Upper lobe of right lung (tissue), 1 donor: ENCODE measurements at regions not wholly inside any gene's neighbourhood (a gene's known extent, or its start where the extent isn't known, plus 50 kb on each side); places are given as distances from the start of the nearest gene placed in this dataset.

Experiments used
- ATAC-seq: fragments of 200-7000 bp; cut with Tn5 transposase; one replicate; pipeline ENCODE4 v1.9.1; 2020; ENCODE audit warnings: mild to moderate bottlenecking, moderate library complexity
- DNase-seq: peaks from one replicate; pipeline ENCODE4 v3.0.0-alpha.2; 2020
- H3K27ac ChIP-seq: fragments of 200-600 bp; one replicate; pipeline ENCODE4 v1.8.0; 2022
- H3K27me3 ChIP-seq: fragments of 200-600 bp; one replicate; pipeline ENCODE4 v1.8.0; 2022; ENCODE audit warnings: mild to moderate bottlenecking
- H3K36me3 ChIP-seq: fragments of 200-600 bp; one replicate; pipeline ENCODE4 v1.8.0; 2022
- H3K4me1 ChIP-seq: fragments of 200-600 bp; one replicate; pipeline ENCODE4 v1.8.0; 2022
- H3K4me3 ChIP-seq: fragments of 200-600 bp; one replicate; pipeline ENCODE4 v1.8.0; 2022; ENCODE audit warnings: mild to moderate bottlenecking
- H3K9me3 ChIP-seq: fragments of 200-600 bp; one replicate; pipeline ENCODE4 v1.8.0; 2022
- intact Hi-C: fragments of 100-400 bp; cut with DNase I; formaldehyde crosslinking; loops from one replicate; pipeline ENCODE4 v1.11.0; 2022
- TF ChIP-seq, protein P1 (sequence below): fragments of 200-600 bp; IDR thresholded peaks from one replicate; pipeline ENCODE4 v1.8.0; 2022; ENCODE audit warnings: antibody characterized with exemption
- donor health status: DM: no; HTN: yes; CAD: no; lungs with severe emphysema.

DNA sequence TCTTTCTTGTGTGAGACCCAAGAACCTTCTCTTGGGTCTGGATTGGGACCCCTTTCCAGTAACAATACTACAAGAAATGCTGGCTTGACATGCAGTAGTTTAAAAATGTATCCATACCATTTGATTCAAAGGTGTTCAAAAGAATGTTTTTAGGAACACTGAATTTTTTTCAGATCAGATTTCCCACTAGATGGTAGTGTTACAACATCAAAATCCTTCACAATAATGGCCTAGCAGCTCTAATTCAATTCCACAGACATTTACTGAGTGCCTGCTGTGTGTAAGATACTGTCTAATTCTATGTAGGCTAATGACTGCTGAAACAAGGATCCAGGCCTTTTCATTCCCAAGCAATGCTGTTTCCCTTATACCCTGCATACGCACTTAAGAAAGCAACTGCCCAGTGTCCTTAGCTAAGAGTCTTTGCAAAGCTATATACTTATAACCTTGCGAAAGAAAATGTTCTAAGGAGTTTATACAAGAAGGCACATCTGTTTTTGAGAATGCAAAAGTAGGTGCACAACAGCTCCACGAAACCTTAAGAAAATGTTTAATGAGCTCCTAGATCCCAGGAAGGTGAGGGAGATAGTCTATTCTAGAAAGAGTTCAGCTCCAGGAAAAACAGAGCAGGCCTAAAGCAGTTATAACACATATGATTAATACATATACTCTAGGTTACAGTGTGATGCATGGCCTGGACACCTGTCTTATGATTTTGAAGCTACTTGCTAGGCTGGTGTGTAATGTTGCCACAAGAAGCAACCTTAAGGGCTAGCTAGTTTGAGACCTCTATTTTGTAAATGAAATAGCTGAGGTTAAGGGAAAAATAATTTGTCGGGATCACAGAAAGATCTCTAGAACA, 50.9 kb upstream of the PKP2 start:
- TF ChIP-seq, protein P1, sequence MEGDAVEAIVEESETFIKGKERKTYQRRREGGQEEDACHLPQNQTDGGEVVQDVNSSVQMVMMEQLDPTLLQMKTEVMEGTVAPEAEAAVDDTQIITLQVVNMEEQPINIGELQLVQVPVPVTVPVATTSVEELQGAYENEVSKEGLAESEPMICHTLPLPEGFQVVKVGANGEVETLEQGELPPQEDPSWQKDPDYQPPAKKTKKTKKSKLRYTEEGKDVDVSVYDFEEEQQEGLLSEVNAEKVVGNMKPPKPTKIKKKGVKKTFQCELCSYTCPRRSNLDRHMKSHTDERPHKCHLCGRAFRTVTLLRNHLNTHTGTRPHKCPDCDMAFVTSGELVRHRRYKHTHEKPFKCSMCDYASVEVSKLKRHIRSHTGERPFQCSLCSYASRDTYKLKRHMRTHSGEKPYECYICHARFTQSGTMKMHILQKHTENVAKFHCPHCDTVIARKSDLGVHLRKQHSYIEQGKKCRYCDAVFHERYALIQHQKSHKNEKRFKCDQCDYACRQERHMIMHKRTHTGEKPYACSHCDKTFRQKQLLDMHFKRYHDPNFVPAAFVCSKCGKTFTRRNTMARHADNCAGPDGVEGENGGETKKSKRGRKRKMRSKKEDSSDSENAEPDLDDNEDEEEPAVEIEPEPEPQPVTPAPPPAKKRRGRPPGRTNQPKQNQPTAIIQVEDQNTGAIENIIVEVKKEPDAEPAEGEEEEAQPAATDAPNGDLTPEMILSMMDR: no peak
- no peaks in the 10 kb centered on the region for H3K36me3 ChIP-seq
- intact Hi-C loops: no loop called here
- no peak overlapping the region for H3K4me3 ChIP-seq
- no peaks in the 10 kb centered on the region for H3K4me1 ChIP-seq
- H3K27me3 ChIP-seq: no peaks in the 10 kb centered on the region
- no peak overlapping the region for H3K27ac ChIP-seq
- DNase-seq (no peak), ATAC-seq (no peak)
- no peaks in the 10 kb centered on the region for H3K9me3 ChIP-seq

DNA sequence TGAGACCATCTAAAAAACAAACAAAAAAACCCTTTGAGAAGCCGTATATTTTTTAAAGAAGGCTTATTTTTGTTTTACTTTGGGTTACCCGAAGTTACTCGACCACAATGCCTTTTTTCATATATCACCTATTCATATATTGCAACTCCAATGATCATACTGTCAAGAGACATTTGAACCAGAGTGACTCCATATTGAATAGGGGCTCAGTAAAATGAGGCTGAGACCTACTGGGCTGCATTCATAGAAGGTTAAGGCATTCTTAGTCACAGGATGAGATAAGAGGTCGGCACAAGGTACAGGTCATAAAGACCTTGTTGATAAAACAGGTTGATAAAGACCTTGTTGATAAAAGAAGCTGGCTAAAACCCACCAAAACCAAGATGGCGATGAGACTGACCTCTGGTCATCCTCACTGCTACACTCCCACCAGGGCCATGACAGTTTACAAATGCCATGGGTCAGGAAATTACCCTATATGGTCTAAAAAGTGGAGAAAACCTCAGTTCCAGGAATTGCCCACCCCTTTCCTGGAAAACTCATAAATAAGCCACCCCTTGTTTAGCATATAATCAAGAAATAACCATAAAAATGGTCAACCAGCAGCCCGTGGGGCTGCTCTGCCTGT, 50.0 kb upstream of the PKP2 start:
- no peak overlapping the region for H3K27ac ChIP-seq
- H3K27me3 ChIP-seq: no peaks in the 10 kb centered on the region
- ATAC-seq: no peak
- H3K4me3 ChIP-seq: no peak overlapping the region
- DNase-seq: no peak
- H3K4me1 ChIP-seq: no peaks in the 10 kb centered on the region
- intact Hi-C loops: no loop called here
- TF ChIP-seq, protein P1: no peak
- H3K9me3 ChIP-seq: no peaks in the 10 kb centered on the region
- H3K36me3 ChIP-seq: no peaks in the 10 kb centered on the region
